ENCODE measurements at regions not wholly inside any gene's neighbourhood (a gene's known extent, or its start where the extent isn't known, plus 50 kb on each side); places are given as distances from the start of the nearest gene placed in this dataset.

- DNase-seq = no peak
Measured at GRCh38 chr5:5665225-5666075, 243.0 kb downstream of the ICE1 start.

GRCh38 chr5:5658889-5659465 is 236.5 kb downstream of the ICE1 start:
- no peak for DNase-seq

- DNase-seq = no peak
Measured at GRCh38 chr5:5658226-5658625, 235.7 kb downstream of the ICE1 start.

DNA sequence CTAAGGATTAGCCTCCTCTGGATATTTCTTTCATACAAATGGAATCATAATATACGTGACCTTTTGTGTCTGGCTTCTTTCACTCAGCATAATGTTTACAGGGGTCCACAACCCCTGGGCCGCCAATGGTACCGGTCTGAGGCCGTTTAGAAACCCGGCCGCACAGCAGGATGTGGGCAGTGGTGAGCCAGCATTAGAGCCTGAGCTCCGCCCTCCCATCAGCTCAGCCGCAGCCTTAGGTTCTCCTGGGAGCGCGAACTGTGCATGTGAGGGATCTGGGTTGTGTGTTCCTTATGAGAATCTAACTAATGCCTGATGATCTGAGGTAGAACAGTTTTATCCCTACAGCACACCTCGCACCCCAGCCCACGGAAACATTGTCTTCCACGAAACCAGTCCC is 229.7 kb downstream of the ICE1 start:
- no peak for DNase-seq

- DNase-seq = no peak
Measured at GRCh38 chr5:5650949-5651348, 228.5 kb downstream of the ICE1 start.

GRCh38 chr5:5650242-5650641 is 227.8 kb downstream of the ICE1 start:
- no peak for DNase-seq

DNA sequence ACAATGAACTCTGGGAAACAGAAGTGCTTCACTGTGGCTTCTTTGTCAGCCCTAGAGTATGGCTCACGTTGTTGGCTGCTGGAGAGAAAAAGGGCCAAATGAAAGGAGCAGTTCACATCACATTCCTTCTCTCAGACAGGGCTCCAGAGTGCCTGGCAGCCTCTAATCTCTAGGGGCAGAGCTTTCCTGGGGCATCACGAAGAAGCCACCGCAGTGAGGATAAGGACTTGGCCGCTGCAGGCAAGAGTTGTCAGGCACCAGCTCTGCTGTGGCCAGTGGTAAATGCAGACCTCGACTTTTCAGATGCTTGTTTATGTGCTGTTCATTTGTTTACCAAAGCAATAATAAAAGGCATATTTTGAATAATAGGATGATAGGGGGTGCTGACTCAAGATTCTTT is 227.2 kb downstream of the ICE1 start:
- DNase-seq = no peak

DNA sequence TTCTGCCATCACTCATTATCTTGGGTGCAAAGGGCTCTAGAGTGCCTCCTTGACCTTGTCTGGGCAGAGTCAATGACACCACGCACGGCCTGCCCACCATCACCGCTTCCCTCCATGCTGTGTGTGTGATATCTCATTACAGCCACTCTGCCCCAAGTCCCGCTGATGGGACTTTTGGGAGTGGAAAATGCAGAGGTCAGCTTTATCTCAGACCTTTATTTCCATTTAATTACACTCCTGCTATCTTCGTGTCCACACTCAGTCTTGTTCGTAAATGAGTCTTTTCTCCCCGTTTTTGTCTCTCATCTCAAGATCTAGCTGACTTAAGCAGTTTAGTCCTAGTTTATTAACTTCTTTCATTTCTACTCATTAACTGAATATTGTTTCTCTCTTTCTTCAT is 226.2 kb downstream of the ICE1 start:
- DNase-seq = no peak

GRCh38 chr5:5645891-5646290 is 223.4 kb downstream of the ICE1 start:
- no peak for DNase-seq

DNA sequence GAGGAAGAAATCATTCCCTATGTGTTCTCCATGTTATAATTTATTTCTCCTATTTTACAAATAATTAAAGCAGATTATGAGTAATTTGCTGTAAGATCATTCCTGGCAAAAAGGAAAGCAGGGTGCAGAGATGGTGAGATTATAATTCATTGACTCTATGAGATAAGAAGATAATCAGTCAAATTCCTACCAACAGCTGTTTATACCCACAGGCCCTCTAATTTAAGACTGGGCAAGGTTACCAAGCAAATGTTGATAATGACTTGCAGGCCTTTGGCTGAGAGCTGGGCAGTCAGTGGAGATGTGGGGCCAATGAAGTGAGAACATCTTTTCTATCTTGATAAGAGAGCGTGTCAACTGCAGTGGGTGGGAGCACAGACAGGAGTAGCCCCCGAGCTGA is 222.7 kb downstream of the ICE1 start:
- no peak for DNase-seq

- no peak for DNase-seq
Measured at GRCh38 chr5:5644249-5644648, 221.8 kb downstream of the ICE1 start.

DNA sequence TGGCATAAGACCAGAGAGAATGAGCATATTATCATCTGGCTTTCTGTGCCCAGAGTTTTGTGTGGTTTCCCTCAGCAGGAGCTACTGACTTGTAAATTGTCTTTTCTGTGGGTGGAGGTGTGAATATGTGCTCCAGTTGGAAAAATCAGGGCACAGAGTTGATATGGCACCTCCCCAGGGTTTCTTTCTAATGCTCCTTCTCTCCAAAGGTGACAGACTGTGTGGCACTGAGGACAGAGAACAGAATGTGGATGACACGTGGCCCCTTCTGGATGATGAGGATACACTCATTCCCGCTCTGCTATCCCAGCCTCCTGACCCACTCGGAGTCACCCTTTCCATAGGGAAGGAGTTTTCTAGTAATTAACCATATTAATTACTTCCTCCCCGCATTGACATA is 221.0 kb downstream of the ICE1 start:
- no peak for DNase-seq

DNA sequence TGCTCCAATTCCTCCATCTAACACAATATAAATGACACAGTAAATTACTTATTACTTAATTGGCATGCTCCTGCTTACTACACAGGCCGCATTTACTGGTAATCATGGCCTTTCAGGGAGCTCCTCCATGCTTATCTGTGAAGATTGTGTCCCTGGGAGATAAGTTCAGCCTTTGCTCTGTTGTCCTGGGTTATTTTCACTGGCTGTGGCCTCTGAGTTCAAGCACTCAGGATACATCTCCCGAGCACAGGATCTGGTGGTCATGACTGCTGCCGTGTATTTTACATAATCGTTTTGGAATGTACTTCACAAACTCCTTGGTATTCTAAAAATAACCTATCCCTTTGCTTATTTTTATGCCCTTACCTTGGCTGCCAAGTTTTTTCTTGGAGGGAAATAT is 215.7 kb downstream of the ICE1 start:
- DNase-seq = no peak

- no peak for DNase-seq
Measured at GRCh38 chr5:5637173-5637572, 214.7 kb downstream of the ICE1 start.

DNA sequence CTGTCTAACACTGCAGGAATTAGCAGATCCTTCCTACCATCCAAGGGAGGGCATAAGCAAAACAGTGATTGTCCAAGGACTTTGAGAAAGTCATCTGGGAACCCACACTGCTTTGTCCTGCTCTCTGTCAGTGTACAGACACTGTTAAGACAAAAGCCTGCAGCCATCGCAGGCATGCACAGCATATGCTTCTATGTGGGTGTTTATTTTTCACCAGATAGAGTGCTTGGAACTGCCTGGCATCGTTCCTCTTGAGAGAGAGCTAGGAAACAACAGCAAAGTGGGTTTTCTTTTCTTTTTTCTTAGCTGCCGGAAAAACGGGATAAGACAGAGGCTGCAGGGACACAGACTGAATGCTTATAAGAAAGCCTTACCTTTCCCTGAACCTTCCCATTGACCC is 212.3 kb downstream of the ICE1 start:
- DNase-seq = no peak

DNA sequence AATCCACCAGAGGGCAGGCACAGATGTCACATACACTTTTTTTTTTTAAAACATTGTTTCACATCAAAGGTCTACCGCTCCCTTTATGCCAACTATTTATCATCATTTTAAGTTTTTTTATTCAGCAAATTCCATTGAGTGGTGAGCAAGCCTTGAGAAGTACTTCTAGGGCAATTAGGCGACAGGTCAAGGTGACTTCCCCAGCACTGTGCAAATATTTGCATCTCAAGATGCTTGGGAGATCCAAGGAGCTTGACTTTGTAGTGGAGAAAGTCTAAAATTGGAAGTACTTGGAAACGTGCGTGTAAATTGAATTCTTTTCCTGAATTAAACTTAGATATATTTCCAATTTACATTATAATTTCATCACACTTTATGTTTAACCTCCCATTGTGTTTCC is 211.1 kb downstream of the ICE1 start:
- no peak for DNase-seq

DNA sequence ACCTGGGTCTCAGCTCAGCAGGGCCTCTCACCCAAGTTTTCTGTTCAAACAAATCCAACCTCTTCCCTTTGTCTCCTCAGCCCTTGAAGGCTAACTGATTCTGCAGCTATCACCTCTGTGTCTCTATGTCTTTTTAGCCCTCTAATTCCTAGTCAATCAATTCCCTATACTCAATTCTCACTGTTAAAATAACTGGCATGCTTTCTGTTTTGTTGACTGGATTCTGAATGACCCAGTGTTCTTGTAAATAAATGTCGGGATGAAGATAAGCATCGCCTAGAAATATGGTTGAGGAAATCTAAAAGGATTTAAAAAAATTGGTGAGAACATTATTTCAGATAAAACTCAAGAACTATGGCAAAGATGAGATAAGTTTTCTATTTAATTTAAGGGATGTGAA is 210.2 kb downstream of the ICE1 start:
- no peak for DNase-seq

GRCh38 chr5:5629607-5629978 is 207.1 kb downstream of the ICE1 start:
- DNase-seq = no peak

DNA sequence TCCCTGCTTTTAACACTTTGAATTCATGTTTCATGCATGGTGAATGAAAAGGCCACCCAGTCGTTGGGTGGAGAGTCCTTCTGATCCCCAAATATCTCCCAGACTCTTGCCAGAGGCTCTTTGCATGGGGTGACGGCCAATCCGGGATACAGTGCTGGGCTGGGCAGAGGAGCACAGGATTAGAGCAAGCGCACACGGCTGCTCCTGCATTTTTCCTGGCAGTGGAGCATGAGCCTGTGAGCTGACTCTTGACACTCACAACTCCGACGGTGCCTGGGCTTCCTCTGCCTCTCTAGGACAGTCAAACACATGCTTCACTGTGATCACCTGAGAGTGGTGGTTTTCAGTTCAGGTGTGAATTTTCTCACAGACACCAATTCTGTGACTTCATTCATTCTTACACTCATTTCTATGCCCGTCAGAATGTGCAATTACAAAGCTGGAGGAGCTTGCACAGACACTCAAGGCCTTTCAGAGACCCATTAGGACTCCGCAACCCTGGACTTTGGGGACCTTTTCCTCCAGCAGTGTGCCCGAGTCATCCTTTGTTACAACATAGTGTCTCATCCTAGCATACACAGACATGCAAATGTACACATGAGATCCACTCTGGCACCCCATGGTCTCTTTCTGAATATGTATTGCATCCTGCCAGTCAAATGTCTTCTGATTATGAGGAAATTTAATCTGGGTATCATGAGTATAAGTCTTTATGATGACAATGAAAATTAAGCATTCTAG is 206.6 kb downstream of the ICE1 start:
- no peak for DNase-seq

DNA sequence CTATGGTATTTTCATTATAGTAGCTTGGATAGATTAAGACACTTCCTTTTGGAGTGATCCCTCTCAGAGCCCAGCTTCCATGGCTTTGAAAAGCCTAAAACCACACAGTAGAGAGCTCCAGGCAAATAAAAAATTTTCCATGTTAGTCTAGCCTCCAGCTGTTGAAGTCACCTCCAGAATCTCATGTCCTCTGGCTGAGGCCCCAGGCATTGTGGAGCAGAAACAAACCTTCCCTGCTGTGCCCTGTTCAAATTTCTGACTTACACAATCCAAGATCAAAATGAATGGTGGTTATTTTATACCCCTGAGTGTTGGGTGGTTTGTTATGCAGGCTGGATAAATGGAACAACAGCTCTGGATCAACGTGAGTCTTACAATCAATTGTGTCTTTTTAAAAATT is 203.9 kb downstream of the ICE1 start:
- DNase-seq = no peak

- no peak for DNase-seq
Measured at GRCh38 chr5:5625491-5625890, 203.0 kb downstream of the ICE1 start.

DNA sequence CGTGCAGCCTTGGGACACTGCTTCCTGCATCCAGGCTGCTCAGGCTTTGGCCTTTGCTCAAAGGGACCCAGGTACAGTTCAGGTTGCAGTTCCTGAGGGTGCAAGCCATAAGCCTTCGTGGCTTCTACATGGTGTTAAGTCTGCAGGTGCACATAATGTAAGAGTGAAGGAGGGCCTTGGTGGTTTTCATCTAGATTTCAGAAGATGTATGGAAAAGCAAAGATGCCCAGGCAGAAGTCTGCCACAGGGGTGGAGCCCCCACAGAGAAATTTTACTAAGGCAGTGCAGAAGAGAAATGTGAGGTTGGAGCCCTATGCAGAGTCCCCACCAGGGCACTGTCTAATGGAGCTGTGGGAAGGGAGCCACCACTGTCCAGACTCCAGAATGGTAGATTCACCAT is 200.9 kb downstream of the ICE1 start:
- DNase-seq = no peak

DNA sequence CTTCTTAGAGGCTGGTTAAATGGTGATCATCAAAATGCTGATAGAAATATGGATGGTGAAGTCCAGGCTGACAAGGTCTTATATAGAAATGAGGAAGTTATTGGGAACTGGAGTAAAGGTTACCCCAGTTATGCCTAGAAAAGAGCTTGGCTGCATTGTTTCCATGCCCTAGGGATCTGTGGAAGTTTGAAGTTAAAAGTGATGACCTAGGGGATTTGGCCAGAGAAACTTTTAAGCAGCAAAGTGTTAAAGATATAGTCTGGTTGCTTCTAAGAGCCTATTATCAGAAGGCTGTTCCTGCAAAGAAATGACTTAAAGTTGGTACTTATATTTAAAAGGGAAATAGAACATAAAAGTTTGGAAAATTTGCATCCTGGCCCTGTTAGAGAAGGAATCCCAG is 200.3 kb downstream of the ICE1 start:
- no peak for DNase-seq

DNA sequence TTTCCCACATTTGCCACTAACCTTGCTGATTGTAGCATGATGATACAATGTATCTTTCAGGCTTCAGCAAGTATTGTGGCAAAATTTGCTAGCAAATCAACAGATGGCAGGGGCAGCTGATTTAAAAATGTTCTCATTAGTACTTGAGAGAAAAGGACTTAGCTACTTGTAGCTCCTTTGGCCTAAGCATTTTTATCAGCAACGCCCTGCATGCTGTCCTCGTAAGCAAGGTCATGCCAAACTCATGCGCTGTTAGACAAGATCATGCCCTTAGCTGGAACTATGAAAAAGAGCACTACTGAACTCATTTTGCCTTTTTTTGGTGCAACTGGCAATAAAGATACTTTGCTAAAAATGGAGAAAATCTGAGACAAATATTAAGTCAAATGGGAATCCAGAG is 197.1 kb downstream of the ICE1 start:
- no peak for DNase-seq

Measured in Kasumi-1 (cell line).